ENCODE measurements at regions not wholly inside any gene's neighbourhood (a gene's known extent, or its start where the extent isn't known, plus 50 kb on each side); places are given as distances from the start of the nearest gene placed in this dataset.

- TF ChIP-seq SUZ12 (IDR thresholded peaks at IDR 0.05; ENCODE audit: low read length) (no peak), HDAC2 (IDR thresholded peaks at IDR 0.05; ENCODE audit: borderline replicate concordance in 1 of 2, low read depth in 2 of 2, low read length in 2 of 2) (no peak), ATF3 (IDR thresholded peaks at IDR 0.05; ENCODE audit: insufficient read depth, low read depth, low read length) (no peak), CBX8 (IDR thresholded peaks at IDR 0.05; ENCODE audit: borderline replicate concordance, low read depth, low read length) (no peak)
- TF ChIP-seq, protein P1, sequence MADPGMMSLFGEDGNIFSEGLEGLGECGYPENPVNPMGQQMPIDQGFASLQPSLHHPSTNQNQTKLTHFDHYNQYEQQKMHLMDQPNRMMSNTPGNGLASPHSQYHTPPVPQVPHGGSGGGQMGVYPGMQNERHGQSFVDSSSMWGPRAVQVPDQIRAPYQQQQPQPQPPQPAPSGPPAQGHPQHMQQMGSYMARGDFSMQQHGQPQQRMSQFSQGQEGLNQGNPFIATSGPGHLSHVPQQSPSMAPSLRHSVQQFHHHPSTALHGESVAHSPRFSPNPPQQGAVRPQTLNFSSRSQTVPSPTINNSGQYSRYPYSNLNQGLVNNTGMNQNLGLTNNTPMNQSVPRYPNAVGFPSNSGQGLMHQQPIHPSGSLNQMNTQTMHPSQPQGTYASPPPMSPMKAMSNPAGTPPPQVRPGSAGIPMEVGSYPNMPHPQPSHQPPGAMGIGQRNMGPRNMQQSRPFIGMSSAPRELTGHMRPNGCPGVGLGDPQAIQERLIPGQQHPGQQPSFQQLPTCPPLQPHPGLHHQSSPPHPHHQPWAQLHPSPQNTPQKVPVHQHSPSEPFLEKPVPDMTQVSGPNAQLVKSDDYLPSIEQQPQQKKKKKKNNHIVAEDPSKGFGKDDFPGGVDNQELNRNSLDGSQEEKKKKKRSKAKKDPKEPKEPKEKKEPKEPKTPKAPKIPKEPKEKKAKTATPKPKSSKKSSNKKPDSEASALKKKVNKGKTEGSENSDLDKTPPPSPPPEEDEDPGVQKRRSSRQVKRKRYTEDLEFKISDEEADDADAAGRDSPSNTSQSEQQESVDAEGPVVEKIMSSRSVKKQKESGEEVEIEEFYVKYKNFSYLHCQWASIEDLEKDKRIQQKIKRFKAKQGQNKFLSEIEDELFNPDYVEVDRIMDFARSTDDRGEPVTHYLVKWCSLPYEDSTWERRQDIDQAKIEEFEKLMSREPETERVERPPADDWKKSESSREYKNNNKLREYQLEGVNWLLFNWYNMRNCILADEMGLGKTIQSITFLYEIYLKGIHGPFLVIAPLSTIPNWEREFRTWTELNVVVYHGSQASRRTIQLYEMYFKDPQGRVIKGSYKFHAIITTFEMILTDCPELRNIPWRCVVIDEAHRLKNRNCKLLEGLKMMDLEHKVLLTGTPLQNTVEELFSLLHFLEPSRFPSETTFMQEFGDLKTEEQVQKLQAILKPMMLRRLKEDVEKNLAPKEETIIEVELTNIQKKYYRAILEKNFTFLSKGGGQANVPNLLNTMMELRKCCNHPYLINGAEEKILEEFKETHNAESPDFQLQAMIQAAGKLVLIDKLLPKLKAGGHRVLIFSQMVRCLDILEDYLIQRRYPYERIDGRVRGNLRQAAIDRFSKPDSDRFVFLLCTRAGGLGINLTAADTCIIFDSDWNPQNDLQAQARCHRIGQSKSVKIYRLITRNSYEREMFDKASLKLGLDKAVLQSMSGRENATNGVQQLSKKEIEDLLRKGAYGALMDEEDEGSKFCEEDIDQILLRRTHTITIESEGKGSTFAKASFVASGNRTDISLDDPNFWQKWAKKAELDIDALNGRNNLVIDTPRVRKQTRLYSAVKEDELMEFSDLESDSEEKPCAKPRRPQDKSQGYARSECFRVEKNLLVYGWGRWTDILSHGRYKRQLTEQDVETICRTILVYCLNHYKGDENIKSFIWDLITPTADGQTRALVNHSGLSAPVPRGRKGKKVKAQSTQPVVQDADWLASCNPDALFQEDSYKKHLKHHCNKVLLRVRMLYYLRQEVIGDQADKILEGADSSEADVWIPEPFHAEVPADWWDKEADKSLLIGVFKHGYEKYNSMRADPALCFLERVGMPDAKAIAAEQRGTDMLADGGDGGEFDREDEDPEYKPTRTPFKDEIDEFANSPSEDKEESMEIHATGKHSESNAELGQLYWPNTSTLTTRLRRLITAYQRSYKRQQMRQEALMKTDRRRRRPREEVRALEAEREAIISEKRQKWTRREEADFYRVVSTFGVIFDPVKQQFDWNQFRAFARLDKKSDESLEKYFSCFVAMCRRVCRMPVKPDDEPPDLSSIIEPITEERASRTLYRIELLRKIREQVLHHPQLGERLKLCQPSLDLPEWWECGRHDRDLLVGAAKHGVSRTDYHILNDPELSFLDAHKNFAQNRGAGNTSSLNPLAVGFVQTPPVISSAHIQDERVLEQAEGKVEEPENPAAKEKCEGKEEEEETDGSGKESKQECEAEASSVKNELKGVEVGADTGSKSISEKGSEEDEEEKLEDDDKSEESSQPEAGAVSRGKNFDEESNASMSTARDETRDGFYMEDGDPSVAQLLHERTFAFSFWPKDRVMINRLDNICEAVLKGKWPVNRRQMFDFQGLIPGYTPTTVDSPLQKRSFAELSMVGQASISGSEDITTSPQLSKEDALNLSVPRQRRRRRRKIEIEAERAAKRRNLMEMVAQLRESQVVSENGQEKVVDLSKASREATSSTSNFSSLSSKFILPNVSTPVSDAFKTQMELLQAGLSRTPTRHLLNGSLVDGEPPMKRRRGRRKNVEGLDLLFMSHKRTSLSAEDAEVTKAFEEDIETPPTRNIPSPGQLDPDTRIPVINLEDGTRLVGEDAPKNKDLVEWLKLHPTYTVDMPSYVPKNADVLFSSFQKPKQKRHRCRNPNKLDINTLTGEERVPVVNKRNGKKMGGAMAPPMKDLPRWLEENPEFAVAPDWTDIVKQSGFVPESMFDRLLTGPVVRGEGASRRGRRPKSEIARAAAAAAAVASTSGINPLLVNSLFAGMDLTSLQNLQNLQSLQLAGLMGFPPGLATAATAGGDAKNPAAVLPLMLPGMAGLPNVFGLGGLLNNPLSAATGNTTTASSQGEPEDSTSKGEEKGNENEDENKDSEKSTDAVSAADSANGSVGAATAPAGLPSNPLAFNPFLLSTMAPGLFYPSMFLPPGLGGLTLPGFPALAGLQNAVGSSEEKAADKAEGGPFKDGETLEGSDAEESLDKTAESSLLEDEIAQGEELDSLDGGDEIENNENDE (IDR thresholded peaks at IDR 0.05; ENCODE audit: insufficient replicate concordance, low read length) = no peak
Measured at GRCh38 chrX:13377550-13377934, 57.7 kb upstream of the ATXN3L start (continued).

Measured in H1 (cell line).